ENCODE measurements at regions not wholly inside any gene's neighbourhood (a gene's known extent, or its start where the extent isn't known, plus 50 kb on each side); places are given as distances from the start of the nearest gene placed in this dataset.

DNA sequence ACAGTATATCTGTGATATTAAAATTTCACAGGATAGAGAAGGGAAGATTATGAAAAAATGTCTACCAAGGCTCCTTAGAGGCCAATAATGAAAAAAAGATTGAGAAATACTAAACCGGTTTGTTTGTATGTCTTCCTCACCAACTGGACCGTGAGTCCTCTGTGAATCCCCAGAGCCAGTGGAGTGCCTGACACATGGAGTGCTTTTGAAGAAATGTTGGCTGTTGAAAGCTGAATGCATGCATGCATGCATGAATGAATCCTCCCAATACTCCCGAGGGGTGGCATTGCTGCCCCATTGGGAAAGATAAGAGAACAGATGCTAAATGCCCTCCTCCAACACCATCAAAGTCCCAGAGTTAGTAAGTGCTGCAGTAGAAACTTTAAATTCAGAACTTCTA is 152.7 kb upstream of the SERP2 start:
- TF ChIP-seq CTCF (IDR thresholded peaks at IDR 0.05) (no peak), POLR2A (IDR thresholded peaks at IDR 0.05) (no peak)
